ENCODE measurements at regions not wholly inside any gene's neighbourhood (a gene's known extent, or its start where the extent isn't known, plus 50 kb on each side); places are given as distances from the start of the nearest gene placed in this dataset.

- intact Hi-C loops (cut with micrococcal nuclease; ENCODE audit: unreplicated experiment), result loop anchor here (10.0 kb wide), 1 partner anchor 392 kb away; no protein-coding TSS in a partner anchor
- H3K27ac ChIP-seq (ENCODE audit: low read depth, low read length, poor library complexity, severe bottlenecking), result no peak overlapping the region
- BruUV-seq (replicated peaks), result no TSS peak
- POLR2A ChIA-PET (ENCODE audit: low non-redundant PET), result no interaction called here
- H3K36me3 ChIP-seq (ENCODE audit: insufficient read depth, low read length, poor library complexity, severe bottlenecking), result no peaks in the 10 kb centered on the region
- no peak for TF ChIP-seq CTCF (conservative IDR thresholded peaks at IDR 0.05; ENCODE audit: low read depth, low read length)
- no peaks in the 10 kb centered on the region for H3K9me3 ChIP-seq (ENCODE audit: low read depth, low read length, poor library complexity, severe bottlenecking)
- no peaks in the 10 kb centered on the region for H3K27me3 ChIP-seq (replicated peaks; ENCODE audit: insufficient read depth, low read depth, low read length, poor library complexity)
- CTCF ChIA-PET, result no interaction called here
- peaks cover 30% of the 10 kb centered on the region for H3K4me1 ChIP-seq (ENCODE audit: insufficient read depth, low read length, poor library complexity, severe bottlenecking)
- no peak for DNase-seq (ENCODE audit: low spot score)
- no peak overlapping the region for H3K4me3 ChIP-seq (ENCODE audit: low read depth, low read length, poor library complexity, severe bottlenecking)
Observed at GRCh38 chr9:14023285-14023684, 290.7 kb downstream of the NFIB start.

- Histone ChIP-seq H3K4me3 (ENCODE audit: low read depth, low read length, poor library complexity, severe bottlenecking) (no peak overlapping the region), H3K27me3 (replicated peaks; ENCODE audit: insufficient read depth, low read depth, low read length, poor library complexity) (no peaks in the 10 kb centered on the region), H3K9me3 (ENCODE audit: low read depth, low read length, poor library complexity, severe bottlenecking) (no peaks in the 10 kb centered on the region), H3K4me1 (ENCODE audit: insufficient read depth, low read length, poor library complexity, severe bottlenecking) (peaks cover 17% of the 10 kb centered on the region), H3K27ac (ENCODE audit: low read depth, low read length, poor library complexity, severe bottlenecking) (no peak overlapping the region), H3K36me3 (ENCODE audit: insufficient read depth, low read length, poor library complexity, severe bottlenecking) (no peaks in the 10 kb centered on the region)
- intact Hi-C loops (cut with micrococcal nuclease; ENCODE audit: unreplicated experiment), result loop anchor here (10.0 kb wide), 1 partner anchor 393 kb away; no protein-coding TSS in a partner anchor
- CTCF ChIA-PET, result no interaction called here
- POLR2A ChIA-PET (ENCODE audit: low non-redundant PET), result no interaction called here
- TF ChIP-seq CTCF (conservative IDR thresholded peaks at IDR 0.05; ENCODE audit: low read depth, low read length) (no peak), EZH2 (IDR thresholded peaks at IDR 0.05; ENCODE audit: borderline replicate concordance, low read depth, low read length, poor library complexity, severe bottlenecking) (no peak)
- DNase-seq (ENCODE audit: low spot score), result no peak
- BruUV-seq (replicated peaks), result no TSS peak
Observed at GRCh38 chr9:14021871-14022525, 291.9 kb downstream of the NFIB start.

- ChIA-PET POLR2A (ENCODE audit: low non-redundant PET) (no interaction called here), CTCF (no interaction called here)
- Histone ChIP-seq H3K9me3 (ENCODE audit: low read depth, low read length, poor library complexity, severe bottlenecking) (no peaks in the 10 kb centered on the region), H3K27ac (ENCODE audit: low read depth, low read length, poor library complexity, severe bottlenecking) (no peak overlapping the region), H3K4me3 (ENCODE audit: low read depth, low read length, poor library complexity, severe bottlenecking) (no peak overlapping the region), H3K4me1 (ENCODE audit: insufficient read depth, low read length, poor library complexity, severe bottlenecking) (no peaks in the 10 kb centered on the region), H3K36me3 (ENCODE audit: insufficient read depth, low read length, poor library complexity, severe bottlenecking) (no peaks in the 10 kb centered on the region), H3K27me3 (replicated peaks; ENCODE audit: insufficient read depth, low read depth, low read length, poor library complexity) (no peaks in the 10 kb centered on the region)
- intact Hi-C loops (cut with micrococcal nuclease; ENCODE audit: unreplicated experiment), result no loop called here
- TF ChIP-seq CTCF (conservative IDR thresholded peaks at IDR 0.05; ENCODE audit: low read depth, low read length) (no peak), EZH2 (IDR thresholded peaks at IDR 0.05; ENCODE audit: borderline replicate concordance, low read depth, low read length, poor library complexity, severe bottlenecking) (no peak)
- no peak for DNase-seq (ENCODE audit: low spot score)
- BruUV-seq (replicated peaks), result no TSS peak
Observed at GRCh38 chr9:14018081-14018480, 295.9 kb downstream of the NFIB start.

Data from A673 (cell line).